ENCODE measurements at regions not wholly inside any gene's neighbourhood (a gene's known extent, or its start where the extent isn't known, plus 50 kb on each side); places are given as distances from the start of the nearest gene placed in this dataset.

DNA sequence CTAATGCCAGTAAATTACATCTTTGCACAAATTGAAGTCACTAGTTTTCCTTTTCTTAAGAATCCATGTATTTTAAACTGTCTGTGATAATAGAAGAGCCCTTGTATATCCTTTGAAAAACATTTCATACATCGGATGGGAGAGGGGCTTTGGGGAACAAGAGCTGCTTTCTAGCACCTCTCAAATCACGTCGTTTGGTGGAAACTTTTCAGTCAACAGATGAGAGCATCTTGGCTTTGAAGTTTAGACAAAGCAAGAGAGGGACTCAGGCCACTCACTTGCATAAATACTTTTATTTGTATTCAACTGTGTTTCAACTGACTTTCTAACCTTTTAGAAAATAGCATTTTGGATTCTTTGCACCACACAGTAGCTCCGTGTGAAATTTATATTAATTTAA is 502.3 kb upstream of the IMPG1 start:
- TF ChIP-seq FOXP2 (optimal IDR thresholded peaks at IDR 0.05; ENCODE audit: borderline replicate concordance, extremely low read depth, extremely low read length, insufficient read depth) (no peak), POLR2AphosphoS5 (IDR thresholded peaks at IDR 0.05; ENCODE audit: low read depth, low read length) (no peak)
- TF ChIP-seq, protein P1, sequence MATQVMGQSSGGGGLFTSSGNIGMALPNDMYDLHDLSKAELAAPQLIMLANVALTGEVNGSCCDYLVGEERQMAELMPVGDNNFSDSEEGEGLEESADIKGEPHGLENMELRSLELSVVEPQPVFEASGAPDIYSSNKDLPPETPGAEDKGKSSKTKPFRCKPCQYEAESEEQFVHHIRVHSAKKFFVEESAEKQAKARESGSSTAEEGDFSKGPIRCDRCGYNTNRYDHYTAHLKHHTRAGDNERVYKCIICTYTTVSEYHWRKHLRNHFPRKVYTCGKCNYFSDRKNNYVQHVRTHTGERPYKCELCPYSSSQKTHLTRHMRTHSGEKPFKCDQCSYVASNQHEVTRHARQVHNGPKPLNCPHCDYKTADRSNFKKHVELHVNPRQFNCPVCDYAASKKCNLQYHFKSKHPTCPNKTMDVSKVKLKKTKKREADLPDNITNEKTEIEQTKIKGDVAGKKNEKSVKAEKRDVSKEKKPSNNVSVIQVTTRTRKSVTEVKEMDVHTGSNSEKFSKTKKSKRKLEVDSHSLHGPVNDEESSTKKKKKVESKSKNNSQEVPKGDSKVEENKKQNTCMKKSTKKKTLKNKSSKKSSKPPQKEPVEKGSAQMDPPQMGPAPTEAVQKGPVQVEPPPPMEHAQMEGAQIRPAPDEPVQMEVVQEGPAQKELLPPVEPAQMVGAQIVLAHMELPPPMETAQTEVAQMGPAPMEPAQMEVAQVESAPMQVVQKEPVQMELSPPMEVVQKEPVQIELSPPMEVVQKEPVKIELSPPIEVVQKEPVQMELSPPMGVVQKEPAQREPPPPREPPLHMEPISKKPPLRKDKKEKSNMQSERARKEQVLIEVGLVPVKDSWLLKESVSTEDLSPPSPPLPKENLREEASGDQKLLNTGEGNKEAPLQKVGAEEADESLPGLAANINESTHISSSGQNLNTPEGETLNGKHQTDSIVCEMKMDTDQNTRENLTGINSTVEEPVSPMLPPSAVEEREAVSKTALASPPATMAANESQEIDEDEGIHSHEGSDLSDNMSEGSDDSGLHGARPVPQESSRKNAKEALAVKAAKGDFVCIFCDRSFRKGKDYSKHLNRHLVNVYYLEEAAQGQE (IDR thresholded peaks at IDR 0.05; ENCODE audit: insufficient read depth in 1 of 2, low read depth in 2 of 2, low read length in 2 of 2) = no peak

All from PFSK-1 (cell line).